RKO (cell line): ENCODE measurements at regions not wholly inside any gene's neighbourhood (a gene's known extent, or its start where the extent isn't known, plus 50 kb on each side); places are given as distances from the start of the nearest gene placed in this dataset.
"Not testable (repeated sequence)": the region's sequence is repeated elsewhere in the genome, so short reads cannot be mapped to it uniquely, and the experiment has no call there.

Experiments used
- DNase-seq: peaks from one replicate; pipeline ENCODE4 v3.0.0-alpha.2; 2016; ENCODE audit warnings: low spot score

GRCh38 chr4:98828801-98829200 lies 100.1 kb downstream of the EIF4E start:
- peak; percentile 12 for DNase-seq

DNA sequence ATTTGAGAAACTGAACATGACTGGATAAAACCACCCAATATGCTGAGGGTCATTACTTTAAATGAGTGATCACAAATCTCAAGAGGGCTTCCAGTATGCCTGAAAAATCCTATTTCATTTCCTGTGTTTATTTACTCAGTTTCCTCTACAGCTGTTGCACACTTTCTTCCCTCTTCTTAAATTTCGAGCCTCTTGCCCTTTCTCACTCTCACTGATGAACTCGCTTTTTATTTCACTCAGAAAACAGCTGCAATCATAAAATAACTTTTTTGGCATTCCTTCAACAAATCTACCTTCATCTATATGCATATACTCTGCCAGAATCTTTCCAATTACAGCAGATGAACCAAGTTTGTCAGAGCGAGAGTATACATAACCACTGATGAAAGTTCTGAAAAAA lies 101.3 kb downstream of the EIF4E start:
- DNase-seq = no peak

DNA sequence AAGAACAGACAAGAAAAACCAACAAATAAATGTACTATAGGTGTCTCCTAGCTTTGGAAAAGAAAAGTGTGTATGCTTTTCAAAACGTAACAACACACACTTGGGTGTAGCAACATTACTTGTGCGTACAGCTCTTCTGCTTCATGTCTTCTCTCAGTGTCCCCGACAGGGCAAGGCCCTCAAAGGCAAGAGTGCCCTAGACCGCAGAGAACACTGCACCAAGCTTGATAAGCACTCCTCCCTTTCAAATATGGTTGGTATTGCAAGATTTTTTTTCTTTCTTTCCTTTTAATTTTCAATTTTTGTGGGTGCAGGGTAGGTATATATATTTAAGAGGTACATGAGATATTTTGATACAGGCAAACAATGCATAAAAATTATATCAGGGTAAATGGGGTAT lies 106.8 kb downstream of the EIF4E start:
- no peak for DNase-seq

GRCh38 chr4:98818116-98818515 lies 110.8 kb downstream of the EIF4E start:
- not testable (repeated sequence) for DNase-seq

- no peak for DNase-seq
Measured at GRCh38 chr4:98816816-98817215, 112.1 kb downstream of the EIF4E start.

GRCh38 chr4:98816386-98816785 lies 112.5 kb downstream of the EIF4E start:
- no peak for DNase-seq

DNA sequence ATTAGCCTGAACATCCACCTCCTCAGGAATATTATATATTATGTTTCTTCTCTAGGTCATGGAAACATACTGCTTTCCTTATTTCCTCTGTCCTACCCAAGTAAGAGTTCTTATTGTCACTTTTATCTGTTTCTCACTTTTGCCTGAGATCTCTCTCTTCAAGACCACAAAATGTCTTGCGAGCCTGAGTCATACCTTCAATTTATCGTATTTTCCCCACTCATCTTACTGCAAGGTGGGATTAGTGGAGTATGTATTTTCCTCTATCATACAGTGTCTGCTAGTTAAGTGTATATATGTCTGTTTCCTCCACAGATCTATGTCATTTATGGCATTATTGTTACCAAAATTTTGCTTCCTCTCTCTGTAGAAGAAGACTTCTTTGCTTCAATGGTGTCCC lies 124.5 kb downstream of the EIF4E start:
- DNase-seq = no peak

DNA sequence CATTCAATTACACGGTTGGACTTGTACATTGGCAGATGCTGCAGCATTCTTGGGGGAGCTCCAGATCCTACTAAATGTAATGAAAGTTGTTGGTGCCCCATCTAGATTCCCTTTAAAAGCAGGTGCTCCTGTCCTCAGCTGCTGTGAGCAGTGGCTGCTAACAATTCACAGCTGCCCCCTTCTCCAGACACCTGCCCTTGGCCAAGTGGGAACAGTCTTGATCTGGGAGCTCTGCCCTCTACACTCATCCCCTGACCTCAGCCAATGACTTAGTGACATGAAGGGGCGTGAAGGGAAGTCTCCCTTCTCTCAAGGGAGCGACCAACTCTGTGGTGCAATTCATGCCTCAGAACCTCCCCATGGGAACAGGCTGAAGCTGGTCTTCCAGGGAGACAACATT lies 125.7 kb downstream of the EIF4E start:
- no peak for DNase-seq

- no peak for DNase-seq
Measured at GRCh38 chr4:98802770-98803198, 126.1 kb downstream of the EIF4E start.

- no peak for DNase-seq
Measured at GRCh38 chr4:98801259-98801725, 127.6 kb downstream of the EIF4E start.

DNA sequence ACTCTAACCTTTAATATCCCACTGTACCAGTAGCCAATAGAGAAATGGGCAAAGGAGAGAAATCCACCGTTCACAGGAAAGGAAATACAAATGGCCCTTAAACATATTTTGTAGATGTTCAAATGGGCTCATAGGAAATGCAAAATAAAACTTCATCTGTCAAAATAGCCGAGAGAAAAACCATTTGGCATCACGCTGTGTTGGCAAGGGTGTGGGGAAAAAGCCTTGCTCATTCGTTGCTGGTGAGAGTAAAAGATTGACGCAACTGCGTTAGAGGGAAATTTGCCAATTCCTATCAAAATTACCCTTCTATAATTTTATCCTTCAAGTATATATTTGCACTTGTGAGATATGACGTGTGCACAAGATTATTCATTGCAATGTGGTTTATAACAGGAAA lies 131.9 kb downstream of the EIF4E start:
- no peak for DNase-seq

DNA sequence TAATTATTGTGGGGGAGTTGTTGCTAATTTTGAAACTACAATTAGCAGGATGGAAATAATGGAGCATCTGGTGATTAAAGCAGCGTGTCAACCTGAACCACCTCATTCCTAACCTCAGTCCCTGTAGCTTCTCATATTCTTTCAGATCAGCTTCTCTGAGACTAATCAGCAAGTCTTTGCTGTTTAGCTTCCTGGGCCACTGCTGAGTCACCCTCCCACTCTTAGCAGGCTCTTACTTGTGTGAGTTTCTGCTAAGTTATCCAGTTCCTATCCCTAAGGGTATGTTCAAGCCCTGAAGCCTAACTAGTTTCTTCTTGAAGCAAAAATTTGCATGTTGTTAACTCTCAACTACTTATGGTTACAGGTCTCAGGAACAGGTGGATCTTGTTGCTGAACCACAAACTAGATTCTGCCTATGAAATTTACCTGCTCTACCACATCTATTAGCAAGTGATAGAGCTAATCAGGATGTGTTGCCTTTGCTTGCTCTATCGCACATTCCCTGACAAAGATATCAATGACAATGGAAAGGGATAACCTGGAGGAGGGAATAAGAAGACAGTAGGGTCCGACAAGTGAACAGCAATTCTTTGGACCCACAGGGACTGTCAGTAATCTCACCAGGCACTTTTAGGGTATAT lies 134.2 kb downstream of the EIF4E start:
- peak; percentile 31 for DNase-seq

GRCh38 chr4:98793658-98794057 lies 135.2 kb upstream of the TSPAN5 start:
- DNase-seq = no peak

GRCh38 chr4:98786866-98787265 lies 128.5 kb upstream of the TSPAN5 start:
- DNase-seq = peak; percentile 16

- no peak for DNase-seq
Measured at GRCh38 chr4:98784947-98785706, 126.7 kb upstream of the TSPAN5 start.

- no peak for DNase-seq
Measured at GRCh38 chr4:98781641-98782357, 123.4 kb upstream of the TSPAN5 start.

DNA sequence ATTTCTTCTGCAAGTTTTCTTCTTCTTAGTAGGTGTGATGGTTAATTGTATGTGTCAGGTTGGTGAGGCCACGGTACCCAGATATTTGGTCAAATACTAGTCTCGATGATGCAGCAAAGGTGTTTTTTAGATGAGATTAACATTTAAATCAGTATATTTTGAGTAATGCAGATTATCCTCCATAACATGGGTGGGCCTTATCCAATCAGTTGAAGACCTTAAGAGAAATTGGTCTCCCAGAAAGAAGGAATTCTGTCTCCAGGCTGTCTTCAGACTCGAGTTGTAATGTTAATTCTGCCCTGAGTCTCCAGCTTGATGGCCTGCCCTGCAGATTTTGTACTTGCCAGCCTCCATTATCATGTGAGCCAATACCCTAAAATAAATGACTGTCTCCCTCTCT lies 122.5 kb upstream of the TSPAN5 start:
- no peak for DNase-seq

GRCh38 chr4:98779088-98779487 lies 120.7 kb upstream of the TSPAN5 start:
- no peak for DNase-seq

- DNase-seq = peak; percentile 63
Measured at GRCh38 chr4:98778206-98778605, 119.8 kb upstream of the TSPAN5 start.

DNA sequence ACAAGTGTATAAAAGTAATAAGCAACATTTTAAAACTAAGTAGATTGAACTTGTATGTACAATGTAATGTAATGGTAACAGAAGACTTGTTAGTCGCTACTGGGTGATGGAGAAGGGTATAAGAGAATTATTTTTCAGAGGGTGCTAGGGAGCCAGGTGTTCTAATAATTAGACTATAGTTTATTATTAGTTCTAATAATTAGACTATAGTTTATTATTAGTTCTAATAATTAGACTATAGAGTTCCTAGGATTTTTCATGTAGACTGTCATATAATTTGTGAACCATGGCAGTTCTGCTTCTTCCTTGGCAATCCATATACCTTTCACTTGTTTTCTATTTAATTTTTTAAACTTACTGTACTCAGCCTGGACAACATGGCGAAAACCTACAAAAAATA lies 117.3 kb upstream of the TSPAN5 start:
- DNase-seq = no peak

DNA sequence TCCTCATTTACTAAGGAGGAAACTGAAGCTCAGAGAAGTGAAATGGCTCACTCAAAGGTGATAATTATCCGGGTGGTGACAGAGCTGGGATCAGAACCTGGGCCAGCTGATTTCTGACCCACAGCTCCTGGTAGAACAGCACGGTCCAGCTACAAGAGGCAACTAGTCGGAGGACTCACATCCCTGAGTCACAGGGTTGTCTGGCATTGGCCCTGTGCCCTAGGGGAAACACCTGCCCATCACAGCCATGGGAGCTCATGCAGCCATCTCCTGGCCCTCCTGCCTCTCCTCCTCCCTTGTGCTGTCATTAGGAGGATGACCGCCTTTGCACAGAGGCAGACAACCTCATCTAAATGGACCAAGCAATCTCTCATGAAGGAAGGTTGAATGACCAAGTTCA lies 115.2 kb upstream of the TSPAN5 start:
- no peak for DNase-seq

- no peak for DNase-seq
Measured at GRCh38 chr4:98771959-98772632, 113.7 kb upstream of the TSPAN5 start.
